OCI-LY1 (cell line): ENCODE measurements at regions not wholly inside any gene's neighbourhood (a gene's known extent, or its start where the extent isn't known, plus 50 kb on each side); places are given as distances from the start of the nearest gene placed in this dataset.
"Not testable (repeated sequence)": the region's sequence is repeated elsewhere in the genome, so short reads cannot be mapped to it uniquely, and the experiment has no call there.

Source experiments
- CTCF ChIP-seq: fragments of 200-600 bp; sonication (generic), shearing (Covaris generic); IDR thresholded peaks from 2 replicates; pipeline ENCODE4 v1.5.1; 2017; ENCODE audit warnings: mild to moderate bottlenecking, antibody characterized with exemption, low read length, moderate library complexity, mixed read lengths
- EZH2 ChIP-seq: fragments of 200-600 bp; sonication (generic), shearing (Covaris generic); IDR thresholded peaks from 2 replicates; pipeline ENCODE4 v1.8.0; 2017; ENCODE audit warnings: borderline replicate concordance, mixed run types, mild to moderate bottlenecking, antibody characterized with exemption, low read length, moderate library complexity, mixed read lengths

- not testable (repeated sequence) for TF ChIP-seq CTCF, EZH2
These were observed 539.5 kb downstream of the TRIML1 start for GRCh38 chr4:188678691-188679090.
